Endodermal cell (in vitro differentiated cells): ENCODE measurements at regions not wholly inside any gene's neighbourhood (a gene's known extent, or its start where the extent isn't known, plus 50 kb on each side); places are given as distances from the start of the nearest gene placed in this dataset.
A peak's percentile ranks its signal among the peaks of the same experiment; 100 is the strongest.

Experiments used
- DNase-seq: peaks from one replicate; pipeline ENCODE4 v3.0.0-alpha.2; 2017
- H3K27ac ChIP-seq: 2 replicates; pipeline ENCODE4 v1.5.1; 2013; ENCODE audit warnings: mild to moderate bottlenecking, low read depth, low read length, moderate library complexity
- H3K27me3 ChIP-seq: 2 replicates; pipeline ENCODE4 v1.6.1; 2013; ENCODE audit warnings: mild to moderate bottlenecking, low read length, moderate library complexity; ENCODE audit not compliant: insufficient read depth, control insufficient read depth, poor library complexity, severe bottlenecking
- H3K36me3 ChIP-seq: 2 replicates; pipeline ENCODE4 v1.7.0; 2013; ENCODE audit warnings: mild to moderate bottlenecking, low read length, moderate library complexity; ENCODE audit not compliant: control insufficient read depth, insufficient read depth
- H3K4me1 ChIP-seq: one replicate; pipeline ENCODE4 v1.7.0; 2013; ENCODE audit warnings: low read length; ENCODE audit not compliant: control insufficient read depth, insufficient read depth
- H3K4me3 ChIP-seq: 2 replicates; pipeline ENCODE4 v1.5.1; 2013; ENCODE audit warnings: mild to moderate bottlenecking, low read length, moderate library complexity
- H3K9ac ChIP-seq: 2 replicates; pipeline ENCODE4 v1.6.1; 2013; ENCODE audit warnings: mild to moderate bottlenecking, low read length, moderate library complexity; ENCODE audit not compliant: poor library complexity, severe bottlenecking; ENCODE audit errors: extremely low read depth
- H3K9me3 ChIP-seq: 2 replicates; pipeline ENCODE4 v1.6.1; 2013; ENCODE audit warnings: mild to moderate bottlenecking, low read length, moderate library complexity; ENCODE audit not compliant: control insufficient read depth
- H3K27ac Mint-ChIP-seq: 2 replicates; pipeline ENCODE4 v1.8.0; 2020; ENCODE audit warnings: mixed read lengths
- H3K27me3 Mint-ChIP-seq: 2 replicates; pipeline ENCODE4 v1.8.0; 2021; ENCODE audit warnings: mild to moderate bottlenecking, mixed read lengths; ENCODE audit not compliant: insufficient read depth
- H3K36me3 Mint-ChIP-seq: 2 replicates; pipeline ENCODE4 v1.8.0; 2020; ENCODE audit warnings: low read depth, mixed read lengths
- H3K4me1 Mint-ChIP-seq: 2 replicates; pipeline ENCODE4 v1.8.0; 2020; ENCODE audit warnings: mixed read lengths
- H3K4me3 Mint-ChIP-seq: 2 replicates; pipeline ENCODE4 v1.8.0; 2020; ENCODE audit warnings: mild to moderate bottlenecking, moderate library complexity, mixed read lengths
- H3K9me3 Mint-ChIP-seq: 2 replicates; pipeline ENCODE4 v1.8.0; 2020; ENCODE audit warnings: mild to moderate bottlenecking, mixed read lengths
- CTCF ChIP-seq: fragments of 200-600 bp; sonication (generic); conservative IDR thresholded peaks from 2 replicates; pipeline ENCODE4 v1.5.0; 2021; ENCODE audit warnings: antibody characterized with exemption, mild to moderate bottlenecking
- WGBS, 2 experiments: methylation state at CpG; one replicate each; pipeline versions ENCODE4 v1.1.5 to v1.1.7; 2013; ENCODE audit warnings: missing lambda C conversion rate in 2 of 2, mixed read lengths in 1 of 2; ENCODE audit not compliant: insufficient coverage in 1 of 2, insufficient read length in 1 of 2; 5-methylcytosine and 5-hydroxymethylcytosine counted together

GRCh38 chr10:118107541-118107940 is 60.8 kb upstream of the RAB11FIP2 start:
- Histone ChIP-seq H3K36me3 (no peaks in the 10 kb centered on the region), H3K4me3 (no peak overlapping the region), H3K9me3 (no peaks in the 10 kb centered on the region), H3K4me1 (no peaks in the 10 kb centered on the region), H3K27ac (no peak overlapping the region), H3K27me3 (peaks cover 7% of the 10 kb centered on the region), H3K9ac (no peak overlapping the region)
- no peak overlapping the region for H3K27ac Mint-ChIP-seq
- TF ChIP-seq CTCF, result no peak
- no peaks in the 10 kb centered on the region for H3K36me3 Mint-ChIP-seq
- WGBS, 2 experiments, result 96% methylated on average over 2 of the region's 2 CpGs; no CpG with 5 or more reads in 1 of the 2 experiments
- no peak for DNase-seq
- peaks cover 25% of the 10 kb centered on the region for H3K27me3 Mint-ChIP-seq
- no peak overlapping the region for H3K4me3 Mint-ChIP-seq
- H3K4me1 Mint-ChIP-seq, result peaks cover 2% of the 10 kb centered on the region
- no peaks in the 10 kb centered on the region for H3K9me3 Mint-ChIP-seq

GRCh38 chr10:118107040-118107439 is 60.3 kb upstream of the RAB11FIP2 start:
- Mint-ChIP-seq H3K4me1 (peaks cover 2% of the 10 kb centered on the region), H3K27me3 (peaks cover 28% of the 10 kb centered on the region), H3K9me3 (no peaks in the 10 kb centered on the region), H3K36me3 (no peaks in the 10 kb centered on the region), H3K4me3 (no peak overlapping the region), H3K27ac (no peak overlapping the region)
- TF ChIP-seq CTCF, result no peak
- Histone ChIP-seq H3K36me3 (no peaks in the 10 kb centered on the region), H3K4me1 (no peaks in the 10 kb centered on the region), H3K4me3 (no peak overlapping the region), H3K9me3 (no peaks in the 10 kb centered on the region), H3K27me3 (peaks cover 7% of the 10 kb centered on the region), H3K9ac (no peak overlapping the region), H3K27ac (no peak overlapping the region)
- DNase-seq, result no peak
- WGBS, 2 experiments, result 100% methylated on average over 1 of the region's 1 CpG; no CpG with 5 or more reads in 1 of the 2 experiments

GRCh38 chr10:118106426-118106825 is 59.7 kb upstream of the RAB11FIP2 start:
- Histone ChIP-seq H3K4me1 (no peaks in the 10 kb centered on the region), H3K9me3 (no peaks in the 10 kb centered on the region), H3K4me3 (no peak overlapping the region), H3K27ac (no peak overlapping the region), H3K9ac (no peak overlapping the region), H3K36me3 (no peaks in the 10 kb centered on the region), H3K27me3 (peaks cover 7% of the 10 kb centered on the region)
- 37 to 49% methylated on average over 2 to 3 of the region's 3 CpGs for WGBS, 2 experiments
- no peaks in the 10 kb centered on the region for H3K36me3 Mint-ChIP-seq
- H3K9me3 Mint-ChIP-seq, result no peaks in the 10 kb centered on the region
- H3K4me1 Mint-ChIP-seq, result peaks cover 2% of the 10 kb centered on the region
- H3K27ac Mint-ChIP-seq, result no peak overlapping the region
- peak; percentile 69 for DNase-seq
- no peak overlapping the region for H3K4me3 Mint-ChIP-seq
- peak; percentile 77 for TF ChIP-seq CTCF
- peaks cover 28% of the 10 kb centered on the region for H3K27me3 Mint-ChIP-seq
